Neural cell (in vitro differentiated cells): ENCODE measurements at regions not wholly inside any gene's neighbourhood (a gene's known extent, or its start where the extent isn't known, plus 50 kb on each side); places are given as distances from the start of the nearest gene placed in this dataset.

ENCODE experiments used
- POLR2AphosphoS5 ChIP-seq: IDR thresholded peaks from 2 replicates; pipeline ENCODE4 v1.6.1; 2012
- TF ChIP-seq, protein P1 (sequence below): fragments of 450-650 bp; IDR thresholded peaks from 2 replicates; pipeline ENCODE4 v1.5.1; 2014; ENCODE audit warnings: antibody characterized with exemption, mild to moderate bottlenecking, moderate library complexity; ENCODE audit not compliant: poor library complexity, severe bottlenecking

DNA sequence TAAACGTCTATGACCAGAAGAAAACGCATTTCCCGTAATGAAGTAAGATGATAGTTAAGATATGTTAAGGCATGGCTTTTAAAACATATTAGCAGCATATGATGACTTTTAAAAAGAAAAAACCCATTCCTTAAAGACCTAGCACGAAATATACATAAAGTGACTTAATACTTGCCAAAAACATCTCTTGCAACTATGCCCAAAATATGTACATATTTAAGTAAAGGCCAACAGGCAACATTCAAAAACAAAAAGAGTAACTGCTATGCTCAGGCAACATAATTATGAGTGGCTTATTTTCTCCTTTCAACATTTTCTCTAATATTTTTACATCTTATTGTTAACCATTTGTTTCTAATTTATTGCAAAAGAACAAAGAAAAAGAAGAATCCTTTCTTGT is 60.3 kb upstream of the PAPOLG start:
- no peak for TF ChIP-seq POLR2AphosphoS5
- TF ChIP-seq, protein P1, sequence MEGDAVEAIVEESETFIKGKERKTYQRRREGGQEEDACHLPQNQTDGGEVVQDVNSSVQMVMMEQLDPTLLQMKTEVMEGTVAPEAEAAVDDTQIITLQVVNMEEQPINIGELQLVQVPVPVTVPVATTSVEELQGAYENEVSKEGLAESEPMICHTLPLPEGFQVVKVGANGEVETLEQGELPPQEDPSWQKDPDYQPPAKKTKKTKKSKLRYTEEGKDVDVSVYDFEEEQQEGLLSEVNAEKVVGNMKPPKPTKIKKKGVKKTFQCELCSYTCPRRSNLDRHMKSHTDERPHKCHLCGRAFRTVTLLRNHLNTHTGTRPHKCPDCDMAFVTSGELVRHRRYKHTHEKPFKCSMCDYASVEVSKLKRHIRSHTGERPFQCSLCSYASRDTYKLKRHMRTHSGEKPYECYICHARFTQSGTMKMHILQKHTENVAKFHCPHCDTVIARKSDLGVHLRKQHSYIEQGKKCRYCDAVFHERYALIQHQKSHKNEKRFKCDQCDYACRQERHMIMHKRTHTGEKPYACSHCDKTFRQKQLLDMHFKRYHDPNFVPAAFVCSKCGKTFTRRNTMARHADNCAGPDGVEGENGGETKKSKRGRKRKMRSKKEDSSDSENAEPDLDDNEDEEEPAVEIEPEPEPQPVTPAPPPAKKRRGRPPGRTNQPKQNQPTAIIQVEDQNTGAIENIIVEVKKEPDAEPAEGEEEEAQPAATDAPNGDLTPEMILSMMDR: no peak
